GM23248 (cell line): ENCODE measurements at regions not wholly inside any gene's neighbourhood (a gene's known extent, or its start where the extent isn't known, plus 50 kb on each side); places are given as distances from the start of the nearest gene placed in this dataset.

Experiments
- DNase-seq: peaks from one replicate; pipeline ENCODE4 v3.0.0-alpha.2; 2015
- H2AFZ ChIP-seq: fragments of 200-600 bp; sonication (generic); 2 replicates; pipeline ENCODE4 v1.6.1; 2016; ENCODE audit warnings: antibody characterized with exemption
- H3F3A ChIP-seq: fragments of 200-600 bp; sonication (generic); 2 replicates; pipeline ENCODE4 v1.6.1; 2016; ENCODE audit warnings: mild to moderate bottlenecking, antibody characterized with exemption, mixed run types; ENCODE audit not compliant: insufficient read depth
- H3K27ac ChIP-seq: fragments of 200-600 bp; sonication (generic); 2 replicates; pipeline ENCODE4 v1.5.1; 2016; ENCODE audit warnings: mild to moderate bottlenecking
- H3K27me3 ChIP-seq: fragments of 200-600 bp; sonication (generic); replicated peaks from 2 replicates; pipeline ENCODE4 v1.6.1; 2016; ENCODE audit warnings: mild to moderate bottlenecking; ENCODE audit not compliant: insufficient read depth
- H3K36me3 ChIP-seq: fragments of 200-600 bp; sonication (generic); 2 replicates; pipeline ENCODE4 v1.6.1; 2016; ENCODE audit warnings: low read depth, mild to moderate bottlenecking
- H3K4me1 ChIP-seq: fragments of 200-600 bp; sonication (generic); 2 replicates; pipeline ENCODE4 v1.6.1; 2016; ENCODE audit warnings: mild to moderate bottlenecking; ENCODE audit not compliant: insufficient read depth
- H3K4me2 ChIP-seq: fragments of 200-600 bp; sonication (generic); one replicate; pipeline ENCODE4 v1.6.1; 2016; ENCODE audit warnings: mild to moderate bottlenecking; ENCODE audit not compliant: unreplicated experiment
- H3K4me3 ChIP-seq: fragments of 200-600 bp; sonication (generic); 2 replicates; pipeline ENCODE4 v1.5.1; 2016; ENCODE audit warnings: mild to moderate bottlenecking
- H3K79me2 ChIP-seq: fragments of 200-600 bp; sonication (generic); 2 replicates; pipeline ENCODE4 v1.6.1; 2016; ENCODE audit warnings: mild to moderate bottlenecking; ENCODE audit not compliant: insufficient read depth
- H3K9ac ChIP-seq: fragments of 200-600 bp; sonication (generic); 2 replicates; pipeline ENCODE4 v1.6.1; 2016; ENCODE audit warnings: mild to moderate bottlenecking
- H3K9me2 ChIP-seq: fragments of 200-600 bp; sonication (generic); 2 replicates; pipeline ENCODE4 v1.6.1; 2016; ENCODE audit warnings: mixed run types, mild to moderate bottlenecking, moderate library complexity; ENCODE audit not compliant: insufficient read depth
- H3K9me3 ChIP-seq: fragments of 200-600 bp; sonication (generic); one replicate; pipeline ENCODE4 v1.6.1; 2017; ENCODE audit warnings: low read depth
- H4K20me1 ChIP-seq: fragments of 200-600 bp; sonication (generic); 2 replicates; pipeline ENCODE4 v1.6.0; 2016; ENCODE audit not compliant: insufficient read depth
- EZH2 ChIP-seq: fragments of 200-600 bp; sonication (generic); IDR thresholded peaks from 2 replicates; pipeline ENCODE4 v1.6.1; 2018; ENCODE audit warnings: antibody characterized with exemption, mild to moderate bottlenecking; ENCODE audit not compliant: insufficient read depth, poor library complexity, severe bottlenecking
- EZH2phosphoT487 ChIP-seq: fragments of 200-600 bp; sonication (generic); IDR thresholded peaks from 2 replicates; pipeline ENCODE4 v1.6.1; 2018; ENCODE audit warnings: antibody characterized with exemption, moderate library complexity, mild to moderate bottlenecking, low read depth; ENCODE audit not compliant: insufficient read depth
- WGBS, 2 experiments: methylation state at CpG; one replicate each; pipeline ENCODE4 v1.1.6; 2015 to 2017; ENCODE audit warnings: low lambda C conversion rate in 2 of 2, low coverage in 1 of 2; ENCODE audit errors: missing lambda C conversion rate in 2 of 2; 5-methylcytosine and 5-hydroxymethylcytosine counted together
- in situ Hi-C: fragments of 300-500 bp; cut with MboI; formaldehyde crosslinking; loops from 2 replicates; pipeline ENCODE4 v1.15.0; 2020

- H2AFZ ChIP-seq: no peak overlapping the region
- H4K20me1 ChIP-seq: no peaks in the 10 kb centered on the region
- H3F3A ChIP-seq: no peaks in the 10 kb centered on the region
- WGBS, 2 experiments: 86 to 91% methylated on average over 1 of the region's 1 CpG
- H3K36me3 ChIP-seq: no peaks in the 10 kb centered on the region
- H3K27me3 ChIP-seq: no peaks in the 10 kb centered on the region
- in situ Hi-C loops: no loop called here
- 0 out of 2 replicates have a peak, but pooled peaks cover 4% of the 10 kb centered on the region for H3K9me2 ChIP-seq
- no peaks in the 10 kb centered on the region for H3K9me3 ChIP-seq
- H3K27ac ChIP-seq: no peak overlapping the region
- no peaks in the 10 kb centered on the region for H3K79me2 ChIP-seq
- TF ChIP-seq EZH2phosphoT487 (no peak), EZH2 (no peak)
- H3K4me2 ChIP-seq: no peak overlapping the region
- DNase-seq: no peak
- no peak overlapping the region for H3K9ac ChIP-seq
- H3K4me1 ChIP-seq: no peaks in the 10 kb centered on the region
- no peak overlapping the region for H3K4me3 ChIP-seq
Measured at GRCh38 chr2:144678736-144679135, 158.8 kb upstream of the ZEB2 start.

GRCh38 chr2:144675731-144676130 lies 155.8 kb upstream of the ZEB2 start:
- Histone ChIP-seq H3K27ac (no peak overlapping the region), H3K9me2 (0 out of 2 replicates have a peak, but pooled peaks cover under 1% of the 10 kb centered on the region), H3F3A (no peaks in the 10 kb centered on the region), H3K27me3 (no peaks in the 10 kb centered on the region), H4K20me1 (no peaks in the 10 kb centered on the region), H3K4me1 (no peaks in the 10 kb centered on the region), H3K79me2 (no peaks in the 10 kb centered on the region), H3K9ac (no peak overlapping the region), H2AFZ (no peak overlapping the region), H3K9me3 (no peaks in the 10 kb centered on the region), H3K4me3 (no peak overlapping the region), H3K4me2 (no peak overlapping the region), H3K36me3 (no peaks in the 10 kb centered on the region)
- 84% methylated on average over 3 of the region's 3 CpGs for WGBS, 2 experiments
- TF ChIP-seq EZH2: no peak
- no peak for TF ChIP-seq EZH2phosphoT487
- in situ Hi-C loops: no loop called here
- DNase-seq: no peak

GRCh38 chr2:144675331-144675730 lies 155.4 kb upstream of the ZEB2 start:
- WGBS, 2 experiments: 94 to 99% methylated on average over 3 of the region's 3 CpGs
- in situ Hi-C loops: no loop called here
- H3K4me3 ChIP-seq: no peak overlapping the region
- no peaks in the 10 kb centered on the region for H3K9me2 ChIP-seq
- TF ChIP-seq EZH2phosphoT487: no peak
- TF ChIP-seq EZH2: no peak
- H3K9me3 ChIP-seq: no peaks in the 10 kb centered on the region
- no peaks in the 10 kb centered on the region for H3K27me3 ChIP-seq
- H3K27ac ChIP-seq: no peak overlapping the region
- H2AFZ ChIP-seq: no peak overlapping the region
- no peaks in the 10 kb centered on the region for H3F3A ChIP-seq
- no peaks in the 10 kb centered on the region for H3K36me3 ChIP-seq
- no peaks in the 10 kb centered on the region for H4K20me1 ChIP-seq
- H3K9ac ChIP-seq: no peak overlapping the region
- H3K4me2 ChIP-seq: no peak overlapping the region
- H3K4me1 ChIP-seq: no peaks in the 10 kb centered on the region
- H3K79me2 ChIP-seq: no peaks in the 10 kb centered on the region
- no peak for DNase-seq

GRCh38 chr2:144674071-144674470 lies 154.2 kb upstream of the ZEB2 start:
- Histone ChIP-seq H3K9me2 (no peaks in the 10 kb centered on the region), H3K36me3 (no peaks in the 10 kb centered on the region), H3K9me3 (no peaks in the 10 kb centered on the region), H3K27me3 (no peaks in the 10 kb centered on the region), H3K4me2 (no peak overlapping the region), H3K4me1 (no peaks in the 10 kb centered on the region), H3K4me3 (no peak overlapping the region), H3K79me2 (no peaks in the 10 kb centered on the region), H3K9ac (no peak overlapping the region), H3K27ac (no peak overlapping the region), H2AFZ (no peak overlapping the region), H3F3A (no peaks in the 10 kb centered on the region), H4K20me1 (no peaks in the 10 kb centered on the region)
- no peak for DNase-seq
- TF ChIP-seq EZH2: no peak
- no peak for TF ChIP-seq EZH2phosphoT487
- in situ Hi-C loops: no loop called here

- DNase-seq: no peak
- Histone ChIP-seq H3K4me1 (no peaks in the 10 kb centered on the region), H2AFZ (no peak overlapping the region), H3K9me2 (no peaks in the 10 kb centered on the region), H3K27me3 (no peaks in the 10 kb centered on the region), H3K4me2 (no peak overlapping the region), H3K4me3 (no peak overlapping the region), H3K36me3 (no peaks in the 10 kb centered on the region), H4K20me1 (no peaks in the 10 kb centered on the region), H3K9ac (no peak overlapping the region), H3K9me3 (no peaks in the 10 kb centered on the region), H3K79me2 (no peaks in the 10 kb centered on the region), H3K27ac (no peak overlapping the region), H3F3A (no peaks in the 10 kb centered on the region)
- TF ChIP-seq EZH2phosphoT487: no peak
- TF ChIP-seq EZH2: no peak
- in situ Hi-C loops: no loop called here
- WGBS, 2 experiments: 65 to 67% methylated on average over 3 of the region's 3 CpGs
Measured at GRCh38 chr2:144673456-144673855, 153.5 kb upstream of the ZEB2 start.
